C4-2B (cell line): ENCODE measurements at regions not wholly inside any gene's neighbourhood (a gene's known extent, or its start where the extent isn't known, plus 50 kb on each side); places are given as distances from the start of the nearest gene placed in this dataset.

ENCODE experiments used
- ZFX ChIP-seq: fragments of 450-650 bp; IDR thresholded peaks from 2 replicates; pipeline ENCODE4 v1.6.1; 2017
- TF ChIP-seq, protein P1 (sequence below): fragments of 450-650 bp; conservative IDR thresholded peaks from 2 replicates; pipeline ENCODE4 v1.5.1; 2017; ENCODE audit warnings: mild to moderate bottlenecking

- TF ChIP-seq, protein P1, sequence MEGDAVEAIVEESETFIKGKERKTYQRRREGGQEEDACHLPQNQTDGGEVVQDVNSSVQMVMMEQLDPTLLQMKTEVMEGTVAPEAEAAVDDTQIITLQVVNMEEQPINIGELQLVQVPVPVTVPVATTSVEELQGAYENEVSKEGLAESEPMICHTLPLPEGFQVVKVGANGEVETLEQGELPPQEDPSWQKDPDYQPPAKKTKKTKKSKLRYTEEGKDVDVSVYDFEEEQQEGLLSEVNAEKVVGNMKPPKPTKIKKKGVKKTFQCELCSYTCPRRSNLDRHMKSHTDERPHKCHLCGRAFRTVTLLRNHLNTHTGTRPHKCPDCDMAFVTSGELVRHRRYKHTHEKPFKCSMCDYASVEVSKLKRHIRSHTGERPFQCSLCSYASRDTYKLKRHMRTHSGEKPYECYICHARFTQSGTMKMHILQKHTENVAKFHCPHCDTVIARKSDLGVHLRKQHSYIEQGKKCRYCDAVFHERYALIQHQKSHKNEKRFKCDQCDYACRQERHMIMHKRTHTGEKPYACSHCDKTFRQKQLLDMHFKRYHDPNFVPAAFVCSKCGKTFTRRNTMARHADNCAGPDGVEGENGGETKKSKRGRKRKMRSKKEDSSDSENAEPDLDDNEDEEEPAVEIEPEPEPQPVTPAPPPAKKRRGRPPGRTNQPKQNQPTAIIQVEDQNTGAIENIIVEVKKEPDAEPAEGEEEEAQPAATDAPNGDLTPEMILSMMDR: no peak
- TF ChIP-seq ZFX: no peak
Measured at GRCh38 chr3:103976931-103977339, 1389.8 kb upstream of the ALCAM start.
